Caco-2 (cell line): ENCODE measurements at regions not wholly inside any gene's neighbourhood (a gene's known extent, or its start where the extent isn't known, plus 50 kb on each side); places are given as distances from the start of the nearest gene placed in this dataset.

Experiments
- BruUV-seq: library from RNA; stranded (reverse); fragments of 400-500 nt; replicated peaks from 2 replicates; lab custom pipeline; 2021; lab: Mats Ljungman, UMichigan
- CTCF ChIA-PET: fragments of 300-600 bp; sonication (Branson Sonifier 250); formaldehyde crosslinking; loops from one replicate; lab custom pipeline; 2022; ENCODE audit warnings: antibody characterized with exemption; lab: Charles Lee
- POLR2A ChIA-PET: fragments of 300-600 bp; sonication (Branson Sonifier 250); formaldehyde crosslinking; loops from one replicate; lab custom pipeline; 2022; ENCODE audit warnings: antibody characterized with exemption; lab: Charles Lee
- DNase-seq, 2 experiments: peaks; one replicate each; pipeline versions ENCODE4 v3.0.0 to v3.0.0-alpha.2; 2020 to 2022
- H3K27me3 ChIP-seq: replicated peaks from 2 replicates; pipeline ENCODE4 v1.6.0; 2011; ENCODE audit warnings: low read length; ENCODE audit not compliant: control insufficient read depth, insufficient read depth
- H3K36me3 ChIP-seq: 2 replicates; pipeline ENCODE4 v1.5.1; 2011; ENCODE audit warnings: low read length; ENCODE audit not compliant: control insufficient read depth, insufficient read depth
- H3K4me1 ChIP-seq: fragments of 250-450 bp; sonication (Bioruptor Pico); 2 replicates; pipeline ENCODE4 v1.5.1; 2020; ENCODE audit warnings: mild to moderate bottlenecking
- H3K4me3 ChIP-seq: 2 replicates; pipeline ENCODE4 v1.5.1; 2011; ENCODE audit warnings: low read depth, mild to moderate bottlenecking, control low read depth, low read length
- H3K9me3 ChIP-seq: fragments of 250-450 bp; sonication (Bioruptor Pico); 2 replicates; pipeline ENCODE4 v1.5.1; 2020; ENCODE audit warnings: mild to moderate bottlenecking, moderate library complexity
- H3K27ac Mint-ChIP-seq: one replicate; pipeline ENCODE4 v1.8.0; 2022; ENCODE audit warnings: mixed read lengths; ENCODE audit not compliant: unreplicated experiment
- H3K27me3 Mint-ChIP-seq: one replicate; pipeline ENCODE4 v1.8.0; 2022; ENCODE audit warnings: mixed read lengths; ENCODE audit not compliant: insufficient read depth, unreplicated experiment
- H3K36me3 Mint-ChIP-seq: one replicate; pipeline ENCODE4 v1.8.0; 2022; ENCODE audit warnings: mild to moderate bottlenecking, mixed read lengths; ENCODE audit not compliant: insufficient read depth, unreplicated experiment
- H3K4me1 Mint-ChIP-seq: one replicate; pipeline ENCODE4 v1.8.0; 2022; ENCODE audit warnings: low read depth, mixed read lengths; ENCODE audit not compliant: unreplicated experiment
- H3K4me3 Mint-ChIP-seq: one replicate; pipeline ENCODE4 v1.8.0; 2022; ENCODE audit warnings: mild to moderate bottlenecking, moderate library complexity, mixed read lengths; ENCODE audit not compliant: unreplicated experiment
- H3K9me3 Mint-ChIP-seq: one replicate; pipeline ENCODE4 v1.8.0; 2022; ENCODE audit warnings: mixed read lengths; ENCODE audit not compliant: unreplicated experiment
- CTCF ChIP-seq, 2 experiments: fragments of 200-600 bp in 1 of 2; IDR thresholded peaks; 1 replicate in 1 of 2; 2 replicates in 1 of 2; pipeline versions ENCODE4 v1.5.1 to v1.8.0; 2011 to 2022; ENCODE audit warnings: antibody characterized with exemption in 1 of 2, control low read depth in 1 of 2, inconsistent platforms in 1 of 2, low read depth in 1 of 2, low read length in 1 of 2, mild to moderate bottlenecking in 1 of 2, moderate library complexity in 1 of 2; ENCODE audit not compliant: insufficient read depth in 1 of 2, severe bottlenecking in 1 of 2, unreplicated experiment in 1 of 2
- intact Hi-C: fragments of 100-400 bp; cut with micrococcal nuclease; formaldehyde crosslinking; loops from one replicate; pipeline ENCODE4 v1.10.0; 2022; ENCODE audit not compliant: unreplicated experiment

- H3K4me1 Mint-ChIP-seq: peaks cover 7% of the 10 kb centered on the region
- BruUV-seq: no TSS peak
These were observed 618.8 kb downstream of the HINT1 start for GRCh38 chr5:130546211-130546610.

GRCh38 chr5:130545291-130545690 is 619.8 kb downstream of the HINT1 start:
- peak in 1 of 2 experiments; percentile 60 for DNase-seq
- no peaks in the 10 kb centered on the region for H3K9me3 ChIP-seq
- intact Hi-C loops: loop anchor here (1.0 to 5.0 kb wide), 6 partner anchors 153 to 436 kb away; no protein-coding TSS in a partner anchor
- Mint-ChIP-seq H3K36me3 (no peaks in the 10 kb centered on the region), H3K9me3 (peaks cover 24% of the 10 kb centered on the region), H3K27ac (peak overlapping the region; percentile 22), H3K4me3 (no peak overlapping the region), H3K4me1 (peaks cover 7% of the 10 kb centered on the region), H3K27me3 (no peaks in the 10 kb centered on the region)
- POLR2A ChIA-PET: no interaction called here
- H3K4me3 ChIP-seq: no peak overlapping the region
- TF ChIP-seq CTCF (IDR thresholded peaks at IDR 0.05; ENCODE audit: insufficient read depth in 1 of 2, low read depth in 1 of 2, low read length in 1 of 2, severe bottlenecking in 1 of 2, unreplicated experiment in 1 of 2): peak in 1 of 2 experiments; percentile 26
- CTCF ChIA-PET: interaction anchor here (0.6 kb wide), 1 partner anchor 46 kb away, joined by 4 read pairs; no protein-coding TSS in a partner anchor
- no peaks in the 10 kb centered on the region for H3K36me3 ChIP-seq
- H3K4me1 ChIP-seq: peaks cover 11% of the 10 kb centered on the region; the same call in 1 of the 2 replicates
- no TSS peak for BruUV-seq
- H3K27me3 ChIP-seq: no peaks in the 10 kb centered on the region

More at GRCh38 chr5:130546211-130546610, 618.8 kb downstream of the HINT1 start:
- ChIA-PET POLR2A (no interaction called here), CTCF (no interaction called here)
- intact Hi-C loops: loop anchor here (5.0 kb wide), 1 partner anchor 154 kb away; no protein-coding TSS in a partner anchor
- Histone ChIP-seq H3K4me1 (peaks cover 11% of the 10 kb centered on the region; the same call in 1 of the 2 replicates), H3K9me3 (no peaks in the 10 kb centered on the region), H3K4me3 (no peak overlapping the region), H3K36me3 (no peaks in the 10 kb centered on the region), H3K27me3 (no peaks in the 10 kb centered on the region)
- Mint-ChIP-seq H3K9me3 (peaks cover 20% of the 10 kb centered on the region), H3K36me3 (no peaks in the 10 kb centered on the region), H3K27ac (no peak overlapping the region), H3K27me3 (no peaks in the 10 kb centered on the region), H3K4me3 (no peak overlapping the region)
- DNase-seq: no peak
- TF ChIP-seq CTCF (IDR thresholded peaks at IDR 0.05; ENCODE audit: insufficient read depth in 1 of 2, low read depth in 1 of 2, low read length in 1 of 2, severe bottlenecking in 1 of 2, unreplicated experiment in 1 of 2): no peak

GRCh38 chr5:130541617-130542221 is 623.3 kb downstream of the HINT1 start:
- Mint-ChIP-seq H3K36me3 (no peaks in the 10 kb centered on the region), H3K9me3 (peaks cover 18% of the 10 kb centered on the region), H3K27ac (no peak overlapping the region), H3K27me3 (no peaks in the 10 kb centered on the region), H3K4me3 (no peak overlapping the region), H3K4me1 (peaks cover 7% of the 10 kb centered on the region)
- no peak for TF ChIP-seq CTCF (IDR thresholded peaks at IDR 0.05; ENCODE audit: insufficient read depth in 1 of 2, low read depth in 1 of 2, low read length in 1 of 2, severe bottlenecking in 1 of 2, unreplicated experiment in 1 of 2)
- DNase-seq: no peak
- intact Hi-C loops: no loop called here
- ChIA-PET CTCF (no interaction called here), POLR2A (no interaction called here)
- Histone ChIP-seq H3K4me1 (peaks cover 11% of the 10 kb centered on the region; the same call in 1 of the 2 replicates), H3K36me3 (no peaks in the 10 kb centered on the region), H3K4me3 (no peak overlapping the region), H3K9me3 (no peaks in the 10 kb centered on the region), H3K27me3 (no peaks in the 10 kb centered on the region)
- no TSS peak for BruUV-seq
